ENCODE measurements at regions not wholly inside any gene's neighbourhood (a gene's known extent, or its start where the extent isn't known, plus 50 kb on each side); places are given as distances from the start of the nearest gene placed in this dataset.

DNA sequence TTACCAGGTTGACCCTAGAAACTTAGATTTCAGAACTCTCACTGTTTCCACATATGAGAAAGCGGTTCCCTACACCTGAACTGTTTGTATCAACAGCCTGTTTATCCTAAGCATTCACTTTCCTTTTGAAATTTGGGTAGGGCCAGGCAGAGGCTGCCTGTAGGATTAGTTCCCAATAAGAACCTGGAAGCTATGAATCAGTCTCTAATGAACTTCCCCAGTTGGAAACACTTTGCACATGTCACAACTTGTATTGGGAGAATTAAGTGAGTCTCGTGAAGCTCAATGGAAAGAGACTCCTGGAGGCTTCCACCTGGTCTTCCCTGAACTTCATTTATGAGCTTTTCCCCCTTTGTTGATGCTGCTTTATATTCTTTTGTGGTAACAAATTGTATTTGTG, 486.6 kb upstream of the HS6ST1 start:
- TF ChIP-seq EZH2 (IDR thresholded peaks at IDR 0.05; ENCODE audit: low read length), result no peak
- TF ChIP-seq, protein P1, sequence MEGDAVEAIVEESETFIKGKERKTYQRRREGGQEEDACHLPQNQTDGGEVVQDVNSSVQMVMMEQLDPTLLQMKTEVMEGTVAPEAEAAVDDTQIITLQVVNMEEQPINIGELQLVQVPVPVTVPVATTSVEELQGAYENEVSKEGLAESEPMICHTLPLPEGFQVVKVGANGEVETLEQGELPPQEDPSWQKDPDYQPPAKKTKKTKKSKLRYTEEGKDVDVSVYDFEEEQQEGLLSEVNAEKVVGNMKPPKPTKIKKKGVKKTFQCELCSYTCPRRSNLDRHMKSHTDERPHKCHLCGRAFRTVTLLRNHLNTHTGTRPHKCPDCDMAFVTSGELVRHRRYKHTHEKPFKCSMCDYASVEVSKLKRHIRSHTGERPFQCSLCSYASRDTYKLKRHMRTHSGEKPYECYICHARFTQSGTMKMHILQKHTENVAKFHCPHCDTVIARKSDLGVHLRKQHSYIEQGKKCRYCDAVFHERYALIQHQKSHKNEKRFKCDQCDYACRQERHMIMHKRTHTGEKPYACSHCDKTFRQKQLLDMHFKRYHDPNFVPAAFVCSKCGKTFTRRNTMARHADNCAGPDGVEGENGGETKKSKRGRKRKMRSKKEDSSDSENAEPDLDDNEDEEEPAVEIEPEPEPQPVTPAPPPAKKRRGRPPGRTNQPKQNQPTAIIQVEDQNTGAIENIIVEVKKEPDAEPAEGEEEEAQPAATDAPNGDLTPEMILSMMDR (optimal IDR thresholded peaks at IDR 0.05 in 1 of 3, IDR thresholded peaks at IDR 0.05 in 1 of 3, conservative IDR thresholded peaks at IDR 0.05 in 1 of 3; ENCODE audit: extremely low read depth in 1 of 3, insufficient read depth in 2 of 3, low read length in 3 of 3), result no peak
